AG10803 (cell line): ENCODE measurements at regions not wholly inside any gene's neighbourhood (a gene's known extent, or its start where the extent isn't known, plus 50 kb on each side); places are given as distances from the start of the nearest gene placed in this dataset.
A peak's percentile ranks its signal among the peaks of the same experiment; 100 is the strongest.

Source experiments
- DNase-seq: peaks from one replicate; pipeline ENCODE4 v3.0.0; 2010; ENCODE audit warnings: low read depth
- H3K4me3 ChIP-seq: 2 replicates; pipeline ENCODE4 v1.5.1; 2011; ENCODE audit warnings: mild to moderate bottlenecking, low read length, control low read depth
- CTCF ChIP-seq: conservative IDR thresholded peaks from 2 replicates; pipeline ENCODE4 v1.5.1; 2011; ENCODE audit warnings: mild to moderate bottlenecking, low read length, control low read depth, inconsistent platforms

- no peak overlapping the region for H3K4me3 ChIP-seq
- no peak for DNase-seq
- TF ChIP-seq CTCF: no peak
Measured at GRCh38 chr17:77393867-77394539, 253.2 kb downstream of the SEC14L1 start.

GRCh38 chr17:77394540-77395295, 253.9 kb downstream of the SEC14L1 start:
- peak; percentile 63 for DNase-seq
- no peak for TF ChIP-seq CTCF
- no peak overlapping the region for H3K4me3 ChIP-seq

GRCh38 chr17:77395501-77396048, 254.8 kb downstream of the SEC14L1 start:
- TF ChIP-seq CTCF: no peak
- DNase-seq: peak; percentile 74
- no peak overlapping the region for H3K4me3 ChIP-seq

- H3K4me3 ChIP-seq: no peak overlapping the region; the same call in 1 of the 2 replicates
- peak; percentile 96 for DNase-seq
- no peak for TF ChIP-seq CTCF
Measured at GRCh38 chr17:77396610-77397009, 255.8 kb downstream of the SEC14L1 start.

GRCh38 chr17:77398274-77398673, 257.5 kb downstream of the SEC14L1 start:
- DNase-seq: no peak
- no peak for TF ChIP-seq CTCF
- no peak overlapping the region for H3K4me3 ChIP-seq

GRCh38 chr17:77399319-77399957, 258.7 kb downstream of the SEC14L1 start:
- no peak for TF ChIP-seq CTCF
- DNase-seq: no peak
- H3K4me3 ChIP-seq: no peak overlapping the region
